ENCODE measurements at regions not wholly inside any gene's neighbourhood (a gene's known extent, or its start where the extent isn't known, plus 50 kb on each side); places are given as distances from the start of the nearest gene placed in this dataset.

DNA sequence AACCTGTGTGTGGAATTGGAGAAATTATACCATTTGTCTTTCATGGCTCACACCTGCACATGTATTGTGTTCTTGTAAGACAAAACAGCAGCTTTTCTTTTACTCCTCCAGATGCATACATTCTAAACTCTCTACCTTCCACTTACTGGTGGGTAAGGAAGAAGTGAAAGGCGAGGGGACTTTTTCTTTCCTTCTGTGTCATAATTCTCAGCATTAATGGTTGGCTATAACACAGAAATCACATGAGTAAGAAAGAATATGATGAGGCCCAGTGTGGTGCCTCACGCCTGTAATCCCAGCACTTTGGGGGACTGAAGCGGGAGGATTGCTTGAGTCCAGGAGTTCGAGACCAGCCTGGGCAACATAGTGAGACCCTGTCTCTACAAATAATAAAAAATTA is 57.8 kb upstream of the SHANK2 start:
- Histone ChIP-seq H3K36me3 (no peaks in the 10 kb centered on the region), H3K4me1 (no peaks in the 10 kb centered on the region), H3K27me3 (peaks cover 3% of the 10 kb centered on the region), H3K9me3 (no peaks in the 10 kb centered on the region), H3K27ac (no peak overlapping the region), H3K4me3 (no peak overlapping the region)
- DNase-seq (ENCODE audit: low spot score in 2 of 2) = no peak
- TF ChIP-seq POLR2AphosphoS5 (IDR thresholded peaks at IDR 0.05) (no peak), EP300 (IDR thresholded peaks at IDR 0.05) (no peak), POLR2A (IDR thresholded peaks at IDR 0.05) (no peak), CTCF (IDR thresholded peaks at IDR 0.05) (no peak)
- 87% methylated on average over 4 of the region's 4 CpGs for WGBS

GRCh38 chr11:71309611-71310010 is 57.2 kb upstream of the SHANK2 start:
- peak; percentile 19 to 31 for DNase-seq (ENCODE audit: low spot score in 2 of 2)
- no peak overlapping the region for H3K4me3 ChIP-seq
- TF ChIP-seq POLR2A (IDR thresholded peaks at IDR 0.05) (no peak), EP300 (IDR thresholded peaks at IDR 0.05) (no peak), CTCF (IDR thresholded peaks at IDR 0.05) (no peak), POLR2AphosphoS5 (IDR thresholded peaks at IDR 0.05) (no peak)
- no peak overlapping the region for H3K27ac ChIP-seq
- H3K27me3 ChIP-seq = peaks cover 3% of the 10 kb centered on the region
- no peaks in the 10 kb centered on the region for H3K4me1 ChIP-seq
- no peaks in the 10 kb centered on the region for H3K9me3 ChIP-seq
- no peaks in the 10 kb centered on the region for H3K36me3 ChIP-seq
- 92% methylated on average over 1 of the region's 1 CpG for WGBS

DNA sequence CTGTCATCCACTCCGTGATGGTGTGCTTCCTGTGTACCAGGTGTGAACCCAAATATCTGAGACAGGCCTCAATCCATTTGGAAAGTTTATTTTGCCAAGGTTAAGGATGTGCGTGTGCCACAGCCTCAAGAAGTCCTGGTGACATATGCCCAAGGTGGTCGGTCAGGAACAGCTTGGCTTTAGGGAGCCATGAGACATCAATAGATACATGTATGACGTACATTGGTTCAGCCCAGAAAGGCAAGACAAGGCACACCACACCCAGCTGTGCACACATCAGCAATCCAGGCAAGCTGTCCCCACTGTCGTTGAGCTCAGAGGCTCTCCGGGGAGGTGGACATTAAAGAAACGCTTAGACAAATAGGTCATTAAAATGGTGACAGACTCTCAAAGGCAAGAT is 56.8 kb upstream of the SHANK2 start:
- DNase-seq (ENCODE audit: low spot score in 2 of 2) = peak in 1 of 2 donors; percentile 10

DNA sequence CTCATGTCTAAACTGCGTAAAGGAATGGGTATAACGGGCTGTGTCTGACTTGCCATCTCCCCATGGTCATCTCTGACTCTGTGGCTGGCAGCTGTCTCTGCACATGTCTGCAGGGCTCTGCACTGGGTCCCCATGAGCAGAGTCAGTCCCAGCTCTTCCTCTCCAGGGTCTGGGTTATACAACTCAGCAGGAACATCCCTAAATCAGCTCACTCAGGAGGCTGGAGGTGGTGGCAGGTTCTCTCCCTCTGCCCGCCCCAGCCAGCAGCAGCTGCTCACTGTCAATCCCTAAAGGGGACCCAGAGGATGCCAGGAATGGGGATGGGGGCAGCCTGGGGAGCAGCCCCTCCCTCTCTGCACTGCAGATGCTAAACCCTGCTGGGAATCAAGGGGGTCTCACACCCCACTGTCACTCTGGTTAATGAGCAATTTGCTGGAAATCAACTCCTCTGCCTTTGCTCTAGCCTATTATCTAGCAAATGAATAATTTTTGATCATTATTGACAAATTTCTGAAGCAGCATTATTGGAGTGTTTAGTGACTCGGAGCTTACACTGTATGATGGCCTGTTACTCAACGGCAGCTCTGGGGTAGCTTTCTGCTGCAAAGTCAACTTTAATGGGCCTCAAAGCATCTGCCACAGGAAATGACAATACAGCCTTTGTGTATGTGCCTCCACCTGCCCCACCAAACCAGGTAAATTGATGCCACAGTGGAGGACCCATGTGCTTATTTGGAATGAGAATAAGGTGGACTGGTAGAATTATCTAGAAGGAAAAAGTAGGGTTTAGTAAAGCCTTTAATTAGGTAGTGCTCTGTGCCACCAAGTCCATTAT is 55.7 kb upstream of the SHANK2 start:
- Histone ChIP-seq H3K9me3 (no peaks in the 10 kb centered on the region), H3K36me3 (no peaks in the 10 kb centered on the region), H3K27me3 (no peaks in the 10 kb centered on the region), H3K4me1 (no peaks in the 10 kb centered on the region), H3K4me3 (no peak overlapping the region), H3K27ac (no peak overlapping the region)
- TF ChIP-seq CTCF (IDR thresholded peaks at IDR 0.05) (no peak), EP300 (IDR thresholded peaks at IDR 0.05) (no peak), POLR2A (IDR thresholded peaks at IDR 0.05) (no peak), POLR2AphosphoS5 (IDR thresholded peaks at IDR 0.05) (no peak)
- 80% methylated on average over 5 of the region's 5 CpGs for WGBS
- peak; percentile 24 to 58 for DNase-seq (ENCODE audit: low spot score in 2 of 2)

More for the DNA sequence above, 56.8 kb upstream of the SHANK2 start:
- WGBS = 89% methylated on average over 7 of the region's 7 CpGs
- Histone ChIP-seq H3K4me3 (no peak overlapping the region), H3K9me3 (no peaks in the 10 kb centered on the region), H3K27me3 (peaks cover 3% of the 10 kb centered on the region), H3K4me1 (no peaks in the 10 kb centered on the region), H3K36me3 (no peaks in the 10 kb centered on the region), H3K27ac (no peak overlapping the region)
- TF ChIP-seq POLR2AphosphoS5 (IDR thresholded peaks at IDR 0.05) (no peak), CTCF (IDR thresholded peaks at IDR 0.05) (no peak), POLR2A (IDR thresholded peaks at IDR 0.05) (no peak), EP300 (IDR thresholded peaks at IDR 0.05) (no peak)

DNA sequence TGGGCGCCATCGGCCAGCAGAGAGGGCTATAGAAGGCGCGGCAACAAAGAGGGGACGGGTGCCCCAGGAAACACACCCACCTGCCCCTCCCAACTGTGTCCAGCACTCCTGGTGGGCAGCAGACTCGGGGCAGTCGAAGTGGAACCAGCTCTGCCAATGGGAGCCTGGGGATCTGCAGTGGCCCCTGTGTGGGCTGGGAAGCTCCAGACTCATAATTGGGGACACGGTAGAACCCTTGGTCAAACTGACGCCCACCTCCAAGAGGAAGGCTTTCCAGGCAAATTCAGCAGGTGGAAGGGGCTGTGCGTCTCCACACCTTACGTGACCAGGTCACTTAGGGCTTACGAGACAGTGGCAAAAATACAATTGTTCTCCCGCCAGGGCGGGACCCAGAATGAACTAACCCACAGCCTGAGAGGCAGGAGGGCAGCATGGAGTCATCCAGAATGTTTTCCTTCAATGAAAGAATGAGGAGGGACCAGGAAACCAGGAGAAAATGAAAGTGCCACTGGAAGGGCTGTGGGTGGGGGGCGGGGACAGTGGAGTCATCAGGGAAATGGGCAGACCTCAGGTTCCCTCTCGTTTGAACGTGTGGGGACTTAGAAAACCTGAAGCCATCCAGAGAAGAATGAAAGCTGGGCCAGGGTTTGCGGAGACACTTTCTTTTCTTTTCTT is 53.2 kb upstream of the SHANK2 start:
- TF ChIP-seq EP300 (IDR thresholded peaks at IDR 0.05) (no peak), CTCF (IDR thresholded peaks at IDR 0.05) (no peak), POLR2AphosphoS5 (IDR thresholded peaks at IDR 0.05) (no peak), POLR2A (IDR thresholded peaks at IDR 0.05) (no peak)
- H3K9me3 ChIP-seq = no peaks in the 10 kb centered on the region
- H3K27me3 ChIP-seq = peaks cover 7% of the 10 kb centered on the region
- no peak overlapping the region for H3K4me3 ChIP-seq
- H3K4me1 ChIP-seq = no peaks in the 10 kb centered on the region
- DNase-seq (ENCODE audit: low spot score in 2 of 2) = peak; percentile 29 to 62
- 72% methylated on average over 8 of the region's 18 CpGs for WGBS
- H3K27ac ChIP-seq = no peak overlapping the region
- no peaks in the 10 kb centered on the region for H3K36me3 ChIP-seq

All from suprapubic skin (tissue), 4 donors.